ENCODE measurements at regions not wholly inside any gene's neighbourhood (a gene's known extent, or its start where the extent isn't known, plus 50 kb on each side); places are given as distances from the start of the nearest gene placed in this dataset.

DNA sequence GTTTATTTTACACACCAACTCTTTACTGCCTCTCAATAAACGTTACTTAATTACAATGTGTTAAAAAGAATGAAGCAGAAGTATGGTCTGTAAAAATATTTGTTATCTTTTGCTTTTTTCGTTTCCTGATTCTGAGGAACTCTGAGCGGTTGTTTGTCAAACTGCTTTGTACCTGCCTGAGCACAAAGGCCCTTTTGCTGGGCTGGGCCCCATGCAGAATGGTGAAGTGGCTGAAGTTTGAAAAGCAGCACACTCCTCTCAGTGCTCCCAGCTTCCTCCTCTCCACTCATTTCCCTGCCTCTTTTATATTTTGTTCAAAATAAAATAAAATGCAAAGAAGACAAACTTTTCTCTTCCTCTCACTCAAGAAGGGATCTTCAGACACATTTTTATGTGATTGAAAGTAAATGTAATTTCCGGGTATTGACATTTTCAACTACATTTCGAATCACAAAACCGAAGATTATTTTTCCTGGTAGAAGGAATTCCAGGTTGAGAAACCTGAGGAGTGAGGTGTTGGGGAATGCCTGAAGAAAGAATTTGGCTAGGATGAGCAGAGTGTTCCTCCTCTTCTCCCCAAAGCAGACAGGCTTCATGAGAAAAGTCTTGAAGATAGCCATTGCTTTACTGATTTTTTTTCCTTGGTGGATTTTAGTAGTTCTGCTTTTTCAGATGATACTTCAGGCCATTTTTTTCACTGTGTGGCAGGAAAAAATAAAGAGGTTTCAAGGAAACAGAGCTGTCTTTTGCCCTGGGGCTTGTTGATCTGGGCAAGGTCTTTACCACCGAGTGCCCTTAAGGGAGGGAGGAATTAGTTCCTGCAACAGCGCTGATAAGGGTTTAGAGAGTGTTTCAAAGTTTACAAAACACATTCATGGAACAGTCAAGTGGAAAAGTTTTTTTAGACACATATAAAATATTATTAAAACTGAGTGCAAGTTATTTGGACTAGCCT lies 229.8 kb downstream of the NFKBIZ start:
- peaks cover 17 to 67% (median 48%) of the 10 kb centered on the region in 4 donors for H3K4me1 Mint-ChIP-seq

GRCh38 chr3:102079809-102080197 lies 230.5 kb downstream of the NFKBIZ start:
- H3K36me3 ChIP-seq (ENCODE audit: control insufficient read depth, insufficient read depth, low read length) = no peaks in the 10 kb centered on the region
- ATAC-seq (ENCODE audit: low read depth in 2 of 2) (peak; percentile 32 to 42), DNase-seq (peak in 1 of 3 donors; percentile 61)
- Mint-ChIP-seq H3K36me3 (peaks cover 4% of the 10 kb centered on the region), H3K4me3 (peak overlapping the region; percentile 2 to 41 (median 28)), H3K4me1 (peaks cover 17 to 63% (median 46%) of the 10 kb centered on the region in 4 donors), H3K27ac (peak overlapping the region; percentile 95 to 96 (median 96)), H3K27me3 (no peaks in the 10 kb centered on the region), H3K9me3 (peaks cover 0 to 6% (median 4%) of the 10 kb centered on the region in 7 donors)
- H3K9me3 ChIP-seq (ENCODE audit: control insufficient read depth in 2 of 2, low read length in 2 of 2) = no peaks in the 10 kb centered on the region
- H3K4me3 ChIP-seq (ENCODE audit: low read depth, low read length) = peak overlapping the region; percentile 60
- H3K27me3 ChIP-seq (ENCODE audit: control insufficient read depth, insufficient read depth, low read length) = no peaks in the 10 kb centered on the region
- H3K4me1 ChIP-seq (ENCODE audit: control insufficient read depth, insufficient read depth, low read length, poor library complexity, severe bottlenecking) = peaks cover 29% of the 10 kb centered on the region
- H3K27ac ChIP-seq (ENCODE audit: insufficient read depth, low read length, poor library complexity, severe bottlenecking) = peak overlapping the region; percentile 70

More for the DNA sequence above, 229.8 kb downstream of the NFKBIZ start:
- Mint-ChIP-seq H3K27ac (peak overlapping the region; percentile 95 to 96 (median 96)), H3K4me3 (peak overlapping the region; percentile 41 to 79 (median 66)), H3K36me3 (peaks cover 2% of the 10 kb centered on the region), H3K27me3 (no peaks in the 10 kb centered on the region), H3K9me3 (peaks cover 0 to 6% (median 3%) of the 10 kb centered on the region in 7 donors)
- H3K36me3 ChIP-seq (ENCODE audit: control insufficient read depth, insufficient read depth, low read length) = no peaks in the 10 kb centered on the region
- H3K27ac ChIP-seq (ENCODE audit: insufficient read depth, low read length, poor library complexity, severe bottlenecking) = peak overlapping the region; percentile 70
- peak in 2 of 3 donors; percentile 34 to 80 for DNase-seq
- peaks cover 29% of the 10 kb centered on the region for H3K4me1 ChIP-seq (ENCODE audit: control insufficient read depth, insufficient read depth, low read length, poor library complexity, severe bottlenecking)
- H3K9me3 ChIP-seq (ENCODE audit: control insufficient read depth in 2 of 2, low read length in 2 of 2) = no peaks in the 10 kb centered on the region
- peak; percentile 77 to 81 for ATAC-seq (ENCODE audit: low read depth in 2 of 2)
- H3K4me3 ChIP-seq (ENCODE audit: low read depth, low read length) = peak overlapping the region; percentile 60
- no peaks in the 10 kb centered on the region for H3K27me3 ChIP-seq (ENCODE audit: control insufficient read depth, insufficient read depth, low read length)

DNA sequence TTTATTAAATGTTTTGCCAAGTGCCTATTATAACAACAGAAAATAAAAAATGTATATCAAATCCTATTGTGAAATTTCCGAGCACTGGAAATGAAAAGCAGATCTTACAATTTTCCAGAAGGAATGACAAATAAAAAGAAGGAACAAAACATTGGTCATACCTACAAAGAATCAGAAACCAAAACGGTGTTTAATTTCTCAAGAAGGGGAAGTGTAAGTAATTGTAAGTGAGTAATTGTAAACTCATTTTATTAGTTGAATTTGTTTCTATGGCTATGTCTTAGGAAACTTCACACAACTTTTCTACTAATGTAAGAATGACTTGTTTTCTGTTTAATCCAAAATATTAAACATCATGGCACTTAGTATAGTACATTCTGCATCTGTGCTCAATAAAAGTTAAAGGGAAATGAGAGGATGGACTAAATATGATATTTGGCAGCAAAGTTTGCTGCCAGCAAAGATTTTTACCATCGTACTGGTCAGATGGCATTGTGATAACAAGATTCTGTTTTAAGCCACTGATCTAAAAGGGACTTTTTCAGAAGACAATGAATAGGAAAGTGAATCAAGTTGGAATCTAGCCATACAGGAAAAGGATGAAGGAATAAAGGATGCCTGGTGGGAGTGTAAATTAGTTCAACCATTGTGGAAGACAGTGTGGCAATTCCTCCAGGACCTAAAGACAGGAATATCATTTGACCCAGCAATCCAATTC lies 232.4 kb downstream of the NFKBIZ start:
- peaks cover 24 to 67% (median 49%) of the 10 kb centered on the region in 4 donors for H3K4me1 Mint-ChIP-seq
- H3K9me3 Mint-ChIP-seq = peaks cover 0 to 5% (median 3%) of the 10 kb centered on the region in 7 donors
- peak overlapping the region in 1 of 3 donors; percentile 15 for H3K27ac Mint-ChIP-seq

DNA sequence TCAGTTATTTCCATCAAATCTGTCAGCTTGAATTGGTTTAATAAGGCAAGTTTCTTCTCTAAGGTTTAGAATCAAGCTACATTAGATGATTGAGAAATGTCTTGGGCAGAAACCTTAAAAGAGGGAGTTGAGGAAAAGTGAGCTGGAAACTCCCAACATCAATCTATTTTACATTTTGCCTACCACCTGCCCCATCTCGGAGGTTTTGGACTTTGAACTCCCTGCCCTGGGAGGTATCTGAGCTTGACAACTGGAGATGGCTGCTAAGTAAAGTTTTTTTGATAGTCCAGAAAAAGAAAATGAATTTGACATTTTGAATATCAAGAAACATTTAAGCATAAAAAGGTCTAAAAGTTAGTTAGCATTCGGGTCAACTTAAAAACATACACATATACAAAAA lies 234.2 kb downstream of the NFKBIZ start:
- no peaks in the 10 kb centered on the region for H3K27me3 Mint-ChIP-seq

More for the DNA sequence above, 232.4 kb downstream of the NFKBIZ start:
- no peaks in the 10 kb centered on the region for H3K27me3 Mint-ChIP-seq
- Histone ChIP-seq H3K27me3 (ENCODE audit: control insufficient read depth, insufficient read depth, low read length) (no peaks in the 10 kb centered on the region), H3K4me1 (ENCODE audit: control insufficient read depth, insufficient read depth, low read length, poor library complexity, severe bottlenecking) (peaks cover 29% of the 10 kb centered on the region), H3K27ac (ENCODE audit: insufficient read depth, low read length, poor library complexity, severe bottlenecking) (no peak overlapping the region), H3K4me3 (ENCODE audit: low read depth, low read length) (no peak overlapping the region), H3K36me3 (ENCODE audit: control insufficient read depth, insufficient read depth, low read length) (no peaks in the 10 kb centered on the region), H3K9me3 (ENCODE audit: control insufficient read depth in 2 of 2, low read length in 2 of 2) (no peaks in the 10 kb centered on the region)
- peaks cover 4% of the 10 kb centered on the region for H3K36me3 Mint-ChIP-seq
- DNase-seq = no peak
- no peak overlapping the region for H3K4me3 Mint-ChIP-seq
- ATAC-seq (ENCODE audit: low read depth in 2 of 2) = no peak

DNA sequence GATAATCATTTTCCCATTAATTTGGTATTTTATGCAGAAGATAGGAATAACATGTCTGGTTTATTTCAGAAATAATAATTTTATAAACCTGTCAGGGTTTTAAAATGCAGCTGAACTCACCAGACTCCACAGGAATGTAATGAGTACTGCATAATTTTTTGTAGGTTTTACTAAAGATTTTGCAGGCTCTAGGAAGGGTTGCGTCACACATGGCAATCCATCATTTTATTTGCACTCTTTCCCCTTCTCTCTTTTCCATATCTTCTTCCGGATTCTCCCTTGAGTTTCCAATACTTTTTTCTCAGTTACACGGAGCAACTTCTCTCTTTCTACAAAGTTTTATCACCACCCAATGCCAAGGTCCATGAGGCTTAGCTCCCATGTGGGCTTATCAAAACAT lies 234.7 kb downstream of the NFKBIZ start:
- peaks cover 16 to 45% (median 31%) of the 10 kb centered on the region in 4 donors for H3K4me1 Mint-ChIP-seq
- H3K27ac Mint-ChIP-seq = no peak overlapping the region
- Histone ChIP-seq H3K4me1 (ENCODE audit: control insufficient read depth, insufficient read depth, low read length, poor library complexity, severe bottlenecking) (peaks cover 12% of the 10 kb centered on the region), H3K36me3 (ENCODE audit: control insufficient read depth, insufficient read depth, low read length) (no peaks in the 10 kb centered on the region), H3K27me3 (ENCODE audit: control insufficient read depth, insufficient read depth, low read length) (no peaks in the 10 kb centered on the region), H3K4me3 (ENCODE audit: low read depth, low read length) (no peak overlapping the region), H3K9me3 (ENCODE audit: control insufficient read depth in 2 of 2, low read length in 2 of 2) (no peaks in the 10 kb centered on the region), H3K27ac (ENCODE audit: insufficient read depth, low read length, poor library complexity, severe bottlenecking) (no peak overlapping the region)
- peaks cover 0 to 4% (median 2%) of the 10 kb centered on the region in 7 donors for H3K9me3 Mint-ChIP-seq
- H3K36me3 Mint-ChIP-seq = peaks cover 4% of the 10 kb centered on the region
- no peak for DNase-seq
- no peak overlapping the region for H3K4me3 Mint-ChIP-seq
- no peak for ATAC-seq (ENCODE audit: low read depth in 2 of 2)
- H3K27me3 Mint-ChIP-seq = no peaks in the 10 kb centered on the region

More for the DNA sequence above, 234.2 kb downstream of the NFKBIZ start:
- Mint-ChIP-seq H3K36me3 (peaks cover 4% of the 10 kb centered on the region), H3K4me1 (peaks cover 20 to 50% (median 35%) of the 10 kb centered on the region in 4 donors), H3K27ac (no peak overlapping the region), H3K9me3 (peaks cover 0 to 4% (median 2%) of the 10 kb centered on the region in 7 donors), H3K4me3 (no peak overlapping the region)
- Histone ChIP-seq H3K9me3 (ENCODE audit: control insufficient read depth in 2 of 2, low read length in 2 of 2) (no peaks in the 10 kb centered on the region), H3K27ac (ENCODE audit: insufficient read depth, low read length, poor library complexity, severe bottlenecking) (no peak overlapping the region), H3K27me3 (ENCODE audit: control insufficient read depth, insufficient read depth, low read length) (no peaks in the 10 kb centered on the region), H3K36me3 (ENCODE audit: control insufficient read depth, insufficient read depth, low read length) (no peaks in the 10 kb centered on the region), H3K4me3 (ENCODE audit: low read depth, low read length) (no peak overlapping the region), H3K4me1 (ENCODE audit: control insufficient read depth, insufficient read depth, low read length, poor library complexity, severe bottlenecking) (peaks cover 16% of the 10 kb centered on the region)
- no peak for ATAC-seq (ENCODE audit: low read depth in 2 of 2)
- DNase-seq = no peak

GRCh38 chr3:102084704-102085103 lies 235.4 kb downstream of the NFKBIZ start:
- Histone ChIP-seq H3K4me1 (ENCODE audit: control insufficient read depth, insufficient read depth, low read length, poor library complexity, severe bottlenecking) (peaks cover 6% of the 10 kb centered on the region), H3K27me3 (ENCODE audit: control insufficient read depth, insufficient read depth, low read length) (no peaks in the 10 kb centered on the region), H3K27ac (ENCODE audit: insufficient read depth, low read length, poor library complexity, severe bottlenecking) (no peak overlapping the region), H3K36me3 (ENCODE audit: control insufficient read depth, insufficient read depth, low read length) (no peaks in the 10 kb centered on the region), H3K9me3 (ENCODE audit: control insufficient read depth in 2 of 2, low read length in 2 of 2) (no peaks in the 10 kb centered on the region), H3K4me3 (ENCODE audit: low read depth, low read length) (no peak overlapping the region)
- no peak overlapping the region for H3K27ac Mint-ChIP-seq
- no peak overlapping the region for H3K4me3 Mint-ChIP-seq
- peaks cover 13 to 38% (median 26%) of the 10 kb centered on the region in 4 donors for H3K4me1 Mint-ChIP-seq
- DNase-seq (no peak), ATAC-seq (ENCODE audit: low read depth in 2 of 2) (no peak)
- H3K9me3 Mint-ChIP-seq = peaks cover 0 to 4% (median 2%) of the 10 kb centered on the region in 7 donors
- peaks cover 4% of the 10 kb centered on the region for H3K36me3 Mint-ChIP-seq
- H3K27me3 Mint-ChIP-seq = no peaks in the 10 kb centered on the region

DNA sequence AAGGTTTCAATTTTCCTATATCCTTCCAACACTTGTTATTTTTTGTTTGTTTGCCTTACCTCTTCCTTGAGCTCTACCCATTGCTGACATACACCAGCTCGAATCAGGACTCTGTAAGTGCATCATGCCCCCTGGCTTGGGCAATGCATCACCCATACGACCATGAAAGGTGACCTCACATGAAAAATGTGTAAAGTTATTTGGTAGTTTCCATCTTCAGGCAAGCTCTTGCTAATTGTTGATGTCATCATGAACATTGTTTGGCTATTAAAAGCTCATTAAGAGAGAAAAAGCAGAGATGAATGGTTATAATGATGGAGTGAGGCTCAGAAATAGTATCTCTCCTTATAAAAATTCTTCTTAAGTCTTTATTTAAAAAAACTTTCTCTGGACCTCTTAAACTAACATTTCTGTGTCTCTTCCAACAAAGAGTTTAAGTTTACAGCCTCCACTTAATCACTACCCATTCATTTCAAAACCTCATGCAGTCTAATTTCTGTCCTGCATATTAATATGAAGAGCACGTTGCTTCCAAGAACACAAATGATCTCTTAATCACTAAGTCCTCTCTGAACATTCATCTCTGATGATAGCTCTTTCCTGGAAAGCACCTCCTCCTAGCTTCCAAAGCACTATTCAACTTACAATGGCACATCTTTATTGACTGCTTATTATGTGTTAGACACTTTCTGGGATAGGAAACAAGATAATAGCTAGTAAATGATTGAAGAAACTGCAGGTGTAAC lies 236.3 kb downstream of the NFKBIZ start:
- peaks cover 0 to 4% (median 0%) of the 10 kb centered on the region in 7 donors for H3K9me3 Mint-ChIP-seq
- Histone ChIP-seq H3K4me1 (ENCODE audit: control insufficient read depth, insufficient read depth, low read length, poor library complexity, severe bottlenecking) (no peaks in the 10 kb centered on the region), H3K9me3 (ENCODE audit: control insufficient read depth in 2 of 2, low read length in 2 of 2) (no peaks in the 10 kb centered on the region), H3K36me3 (ENCODE audit: control insufficient read depth, insufficient read depth, low read length) (no peaks in the 10 kb centered on the region), H3K4me3 (ENCODE audit: low read depth, low read length) (no peak overlapping the region), H3K27ac (ENCODE audit: insufficient read depth, low read length, poor library complexity, severe bottlenecking) (no peak overlapping the region), H3K27me3 (ENCODE audit: control insufficient read depth, insufficient read depth, low read length) (no peaks in the 10 kb centered on the region)
- no peaks in the 10 kb centered on the region for H3K27me3 Mint-ChIP-seq
- no peak overlapping the region for H3K4me3 Mint-ChIP-seq
- H3K4me1 Mint-ChIP-seq = peaks cover 8 to 30% (median 19%) of the 10 kb centered on the region in 4 donors
- no peak overlapping the region for H3K27ac Mint-ChIP-seq
- peaks cover 4% of the 10 kb centered on the region for H3K36me3 Mint-ChIP-seq
- ATAC-seq (ENCODE audit: low read depth in 2 of 2) (peak in 1 of 2 donors; percentile 39), DNase-seq (peak in 1 of 3 donors; percentile 81)
